ENCODE measurements at regions not wholly inside any gene's neighbourhood (a gene's known extent, or its start where the extent isn't known, plus 50 kb on each side); places are given as distances from the start of the nearest gene placed in this dataset.
"Not testable (repeated sequence)": the region's sequence is repeated elsewhere in the genome, so short reads cannot be mapped to it uniquely, and the experiment has no call there.

GRCh38 chr5:34411470-34412346 lies 244.4 kb upstream of the RAI14 start:
- no peak overlapping the region for H3K4me3 ChIP-seq (ENCODE audit: low read length)
- TF ChIP-seq ZNF274 (IDR thresholded peaks at IDR 0.05; ENCODE audit: low read depth, low read length): no peak

- TF ChIP-seq ZNF274 (IDR thresholded peaks at IDR 0.05; ENCODE audit: low read depth, low read length): no peak
- H3K4me3 ChIP-seq (ENCODE audit: low read length): no peak overlapping the region
Measured at GRCh38 chr5:34412736-34413135, 243.4 kb upstream of the RAI14 start.

- no peak for TF ChIP-seq ZNF274 (IDR thresholded peaks at IDR 0.05; ENCODE audit: low read depth, low read length)
- H3K4me3 ChIP-seq (ENCODE audit: low read length): no peak overlapping the region
Measured at GRCh38 chr5:34415559-34416198, 240.4 kb upstream of the RAI14 start.

DNA sequence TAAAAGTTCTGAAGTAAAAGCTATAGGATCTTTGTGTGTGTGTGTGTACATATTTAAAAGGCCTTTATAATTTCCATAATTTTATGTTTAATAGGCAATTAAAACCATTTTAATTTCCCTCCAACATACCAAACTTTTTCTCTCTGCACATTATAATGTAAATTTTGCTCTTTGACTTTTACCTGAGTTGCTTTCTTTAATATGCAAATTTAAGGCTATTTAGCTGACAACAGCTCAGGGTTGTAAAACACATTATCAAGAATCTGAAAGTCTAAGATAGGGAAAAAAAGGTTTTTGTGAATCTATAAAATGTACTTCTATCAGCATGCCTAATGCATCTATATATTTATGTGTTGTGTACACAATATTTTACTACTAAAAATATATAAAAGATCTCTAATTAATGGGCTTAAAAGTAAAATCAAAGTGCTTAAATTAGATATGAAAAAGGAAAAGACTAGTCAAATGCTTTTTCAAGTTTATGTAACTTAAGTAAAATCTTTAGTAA lies 239.6 kb upstream of the RAI14 start:
- TF ChIP-seq ZNF274 (IDR thresholded peaks at IDR 0.05; ENCODE audit: low read depth, low read length): no peak
- H3K4me3 ChIP-seq (ENCODE audit: low read length): no peak overlapping the region

DNA sequence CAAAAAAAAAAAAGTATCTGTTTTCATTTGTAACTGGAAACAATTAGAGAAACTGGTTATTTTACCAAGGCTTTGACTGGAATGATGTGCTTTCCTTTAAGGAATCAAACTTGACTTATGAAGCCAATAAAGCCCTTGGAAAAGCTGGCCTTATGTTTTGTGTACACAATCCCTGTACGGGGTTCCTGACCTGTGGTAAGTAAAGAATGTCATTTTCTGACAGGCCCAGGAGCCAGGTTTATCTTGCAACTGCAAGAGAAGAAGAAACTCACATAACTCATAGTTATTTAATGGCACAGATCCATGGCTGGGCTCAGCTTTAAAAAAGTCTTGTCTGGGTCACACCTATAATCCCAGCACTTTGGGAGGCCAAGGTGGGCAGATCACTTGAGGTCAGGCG lies 235.9 kb upstream of the RAI14 start:
- H3K4me3 ChIP-seq (ENCODE audit: low read length): not testable (repeated sequence)

GRCh38 chr5:34436761-34437501 lies 219.2 kb upstream of the RAI14 start:
- H3K4me3 ChIP-seq (ENCODE audit: low read length): no peak overlapping the region
- TF ChIP-seq ZNF274 (IDR thresholded peaks at IDR 0.05; ENCODE audit: low read depth, low read length): no peak

DNA sequence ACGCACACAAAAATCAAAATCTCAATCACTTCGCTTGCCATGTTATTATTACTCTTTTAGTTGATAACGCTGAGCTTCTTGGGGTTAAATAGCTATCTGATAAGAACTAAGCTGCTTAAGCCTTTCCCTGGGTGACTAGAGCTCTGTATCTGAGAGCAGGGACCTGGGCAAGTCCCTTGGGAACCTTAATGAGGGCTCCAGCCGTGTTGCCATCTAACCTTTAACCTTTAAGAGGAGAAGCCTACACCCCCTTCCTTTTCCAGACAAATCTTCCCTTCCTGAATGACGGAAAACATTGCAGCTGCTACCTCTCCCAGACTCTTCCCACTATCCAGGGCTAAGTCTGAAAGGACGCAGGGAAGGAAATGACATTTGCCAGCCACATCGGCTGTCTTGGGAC lies 216.5 kb upstream of the RAI14 start:
- H3K4me3 ChIP-seq (ENCODE audit: low read length): no peak overlapping the region
- TF ChIP-seq ZNF274 (IDR thresholded peaks at IDR 0.05; ENCODE audit: low read depth, low read length): no peak

- H3K4me3 ChIP-seq (ENCODE audit: low read length): not testable (repeated sequence)
Measured at GRCh38 chr5:34441767-34442166, 214.4 kb upstream of the RAI14 start.

- TF ChIP-seq ZNF274 (IDR thresholded peaks at IDR 0.05; ENCODE audit: low read depth, low read length): no peak
- H3K4me3 ChIP-seq (ENCODE audit: low read length): no peak overlapping the region
Measured at GRCh38 chr5:34447424-34447823, 208.7 kb upstream of the RAI14 start.

GRCh38 chr5:34449639-34450038 lies 206.5 kb upstream of the RAI14 start:
- H3K4me3 ChIP-seq (ENCODE audit: low read length): no peak overlapping the region
- no peak for TF ChIP-seq ZNF274 (IDR thresholded peaks at IDR 0.05; ENCODE audit: low read depth, low read length)

DNA sequence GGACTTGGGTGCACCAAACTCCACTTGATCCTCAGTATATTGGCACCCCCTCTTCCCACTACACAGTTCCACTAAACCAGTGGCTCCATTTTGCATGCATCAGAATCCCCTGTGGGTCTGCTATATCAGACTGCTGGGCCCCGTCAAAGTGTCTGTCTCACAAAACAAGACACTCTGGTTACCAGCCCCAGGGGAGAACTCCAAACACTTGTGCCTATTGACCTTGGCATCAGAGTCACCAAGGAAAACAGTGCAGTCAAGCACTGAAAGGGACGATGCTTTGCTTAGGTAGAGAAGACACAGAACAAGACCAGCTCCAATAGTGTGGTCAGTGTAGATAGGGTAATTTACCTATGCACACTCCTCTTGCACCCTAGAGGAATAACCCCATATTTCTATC lies 205.8 kb upstream of the RAI14 start:
- TF ChIP-seq ZNF274 (IDR thresholded peaks at IDR 0.05; ENCODE audit: low read depth, low read length): no peak

GRCh38 chr5:34452170-34452828 lies 203.8 kb upstream of the RAI14 start:
- no peak overlapping the region for H3K4me3 ChIP-seq (ENCODE audit: low read length)
- no peak for TF ChIP-seq ZNF274 (IDR thresholded peaks at IDR 0.05; ENCODE audit: low read depth, low read length)

More for the DNA sequence above, 205.8 kb upstream of the RAI14 start:
- no peak overlapping the region for H3K4me3 ChIP-seq (ENCODE audit: low read length)

DNA sequence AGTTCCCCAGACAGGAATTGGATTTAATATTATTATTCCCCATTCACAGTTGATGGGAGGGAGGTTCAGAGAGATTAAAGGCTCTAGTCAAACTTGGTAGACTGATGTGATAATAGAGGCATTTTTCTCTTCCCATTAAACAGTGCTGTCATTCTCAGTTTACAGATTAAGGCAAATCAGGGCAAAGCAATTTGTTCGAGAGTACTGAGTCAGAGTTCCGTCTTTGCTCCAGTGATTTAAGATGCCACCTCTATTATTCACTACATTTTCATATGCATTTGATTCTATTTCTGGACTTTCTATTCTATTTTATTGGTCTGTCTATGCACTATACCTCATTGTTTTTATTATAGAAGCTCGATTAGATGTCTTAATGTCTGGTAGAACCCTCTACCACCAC lies 201.0 kb upstream of the RAI14 start:
- no peak overlapping the region for H3K4me3 ChIP-seq (ENCODE audit: low read length)
- no peak for TF ChIP-seq ZNF274 (IDR thresholded peaks at IDR 0.05; ENCODE audit: low read depth, low read length)

GRCh38 chr5:34459908-34460307 lies 196.2 kb upstream of the RAI14 start:
- no peak for TF ChIP-seq ZNF274 (IDR thresholded peaks at IDR 0.05; ENCODE audit: low read depth, low read length)
- H3K4me3 ChIP-seq (ENCODE audit: low read length): no peak overlapping the region
